GM12873 (cell line): ENCODE measurements at regions not wholly inside any gene's neighbourhood (a gene's known extent, or its start where the extent isn't known, plus 50 kb on each side); places are given as distances from the start of the nearest gene placed in this dataset.

Source experiments
- TF ChIP-seq, protein P1 (sequence below): IDR thresholded peaks from 2 replicates; pipeline ENCODE4 v1.5.1; 2012; ENCODE audit warnings: low read depth, mild to moderate bottlenecking, moderate library complexity, low read length, control low read depth; ENCODE audit not compliant: insufficient read depth; ENCODE audit errors: missing control alignments

DNA sequence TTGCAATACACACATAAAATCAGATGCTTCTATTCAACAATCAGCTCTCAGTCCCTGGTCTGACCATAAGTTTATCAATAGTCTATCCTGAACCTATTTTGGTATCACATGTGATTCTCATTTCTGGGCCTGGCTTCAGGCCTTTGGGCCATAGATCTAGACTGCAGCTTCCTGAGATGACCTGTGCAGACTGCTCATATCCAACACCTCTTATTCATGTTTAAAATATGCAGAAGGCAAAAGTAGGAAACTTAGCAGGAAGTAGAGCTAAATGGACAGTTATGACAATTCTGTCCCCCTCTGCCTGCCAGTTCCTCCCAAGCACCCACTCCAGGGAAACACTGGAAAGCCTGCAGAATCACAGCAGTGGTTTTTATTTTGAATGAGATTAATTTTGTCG, 53.3 kb downstream of the C7orf25 start:
- TF ChIP-seq, protein P1, sequence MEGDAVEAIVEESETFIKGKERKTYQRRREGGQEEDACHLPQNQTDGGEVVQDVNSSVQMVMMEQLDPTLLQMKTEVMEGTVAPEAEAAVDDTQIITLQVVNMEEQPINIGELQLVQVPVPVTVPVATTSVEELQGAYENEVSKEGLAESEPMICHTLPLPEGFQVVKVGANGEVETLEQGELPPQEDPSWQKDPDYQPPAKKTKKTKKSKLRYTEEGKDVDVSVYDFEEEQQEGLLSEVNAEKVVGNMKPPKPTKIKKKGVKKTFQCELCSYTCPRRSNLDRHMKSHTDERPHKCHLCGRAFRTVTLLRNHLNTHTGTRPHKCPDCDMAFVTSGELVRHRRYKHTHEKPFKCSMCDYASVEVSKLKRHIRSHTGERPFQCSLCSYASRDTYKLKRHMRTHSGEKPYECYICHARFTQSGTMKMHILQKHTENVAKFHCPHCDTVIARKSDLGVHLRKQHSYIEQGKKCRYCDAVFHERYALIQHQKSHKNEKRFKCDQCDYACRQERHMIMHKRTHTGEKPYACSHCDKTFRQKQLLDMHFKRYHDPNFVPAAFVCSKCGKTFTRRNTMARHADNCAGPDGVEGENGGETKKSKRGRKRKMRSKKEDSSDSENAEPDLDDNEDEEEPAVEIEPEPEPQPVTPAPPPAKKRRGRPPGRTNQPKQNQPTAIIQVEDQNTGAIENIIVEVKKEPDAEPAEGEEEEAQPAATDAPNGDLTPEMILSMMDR, result no peak

DNA sequence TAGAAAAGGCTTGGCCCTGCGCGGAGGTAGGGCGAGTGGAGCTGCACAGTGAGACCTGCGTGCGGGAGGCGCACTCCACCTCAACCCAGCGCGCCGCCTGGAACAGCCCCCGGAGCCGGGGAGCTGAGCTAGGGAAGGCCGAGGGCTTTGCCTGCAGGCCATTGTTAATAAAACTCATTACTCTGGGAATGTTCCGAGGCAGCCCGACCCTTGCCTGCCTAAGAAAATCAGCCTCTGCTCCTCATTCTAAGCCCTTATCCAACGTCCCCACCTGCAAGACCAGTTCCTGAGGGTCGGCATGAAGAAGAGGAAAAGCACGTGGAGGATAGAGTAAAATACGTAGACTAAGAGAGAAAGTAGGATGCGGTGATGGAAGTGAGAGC, 55.3 kb downstream of the C7orf25 start:
- TF ChIP-seq, protein P1, result no peak

DNA sequence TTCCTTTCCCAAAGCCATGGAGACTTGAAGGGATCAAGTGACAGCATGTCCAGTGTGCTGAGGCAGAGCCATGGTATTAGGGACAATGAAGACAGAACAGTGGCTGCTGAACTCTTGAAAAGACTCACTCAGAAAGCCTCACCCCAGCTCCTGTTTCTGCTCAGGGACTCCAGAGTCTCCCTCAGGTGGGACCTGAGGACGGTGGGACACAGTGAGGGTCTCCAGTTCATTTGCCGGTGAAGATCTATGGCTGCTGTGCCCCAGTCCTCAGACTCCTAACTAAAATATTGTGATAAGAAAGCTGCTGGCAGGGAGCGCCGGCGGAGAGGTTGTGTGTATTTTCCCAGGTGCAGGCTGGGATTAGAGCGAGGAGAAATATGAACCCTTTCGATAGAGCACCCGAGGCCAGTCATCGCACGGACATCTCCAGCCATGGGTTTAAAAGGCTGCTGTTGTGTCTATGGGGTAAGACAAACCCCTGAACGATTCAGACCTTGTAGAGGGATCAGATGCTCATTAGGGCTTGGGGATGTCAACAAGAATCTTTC, 57.2 kb downstream of the C7orf25 start:
- TF ChIP-seq, protein P1, result no peak

DNA sequence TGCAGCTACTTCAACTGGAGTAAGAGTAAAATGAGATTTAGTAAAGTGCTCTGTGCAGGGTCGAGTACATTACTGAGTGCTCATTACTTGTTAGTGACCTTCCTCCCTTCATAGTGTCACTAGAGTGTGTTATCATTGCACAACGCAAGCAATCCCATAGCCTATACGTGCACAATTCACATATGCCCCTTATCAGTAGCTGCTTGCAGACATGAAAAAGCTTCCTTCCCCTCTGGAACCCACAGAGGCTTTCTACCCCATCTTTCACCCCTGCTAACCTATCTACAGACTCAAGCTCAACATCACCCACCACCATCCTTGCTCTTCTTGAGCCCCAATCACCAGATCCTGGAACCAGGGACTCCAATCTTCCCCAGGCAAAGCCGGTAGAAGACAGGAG, 59.3 kb downstream of the C7orf25 start:
- TF ChIP-seq, protein P1, result no peak

DNA sequence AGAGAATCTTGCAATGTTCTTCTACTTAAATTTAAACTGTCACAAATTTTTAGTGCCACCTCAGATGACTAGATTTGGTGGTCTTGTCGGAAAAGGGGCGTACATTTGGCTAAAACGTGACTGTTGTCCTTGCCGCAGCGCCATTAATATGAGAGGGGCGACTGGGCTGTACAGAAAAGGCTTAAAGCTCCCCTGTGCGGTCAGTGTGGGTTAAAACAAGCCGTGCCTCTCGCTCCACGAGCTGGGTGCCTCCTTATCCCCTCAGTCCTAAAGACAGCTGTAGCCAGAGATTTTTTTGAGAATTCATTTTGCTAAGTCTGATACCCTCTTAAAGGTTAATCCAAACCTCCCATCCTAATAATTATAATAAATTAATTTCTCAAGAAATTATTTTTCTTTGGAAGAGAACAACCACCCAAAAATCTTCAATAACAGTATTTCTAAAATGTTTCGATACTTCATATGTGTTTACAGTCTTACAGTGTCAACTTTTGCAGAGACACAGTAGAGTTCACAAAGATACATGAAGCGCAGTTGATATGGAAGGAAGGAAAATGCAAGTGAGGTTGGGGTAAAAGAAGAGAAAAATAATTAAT, 68.6 kb downstream of the C7orf25 start:
- TF ChIP-seq, protein P1, result peak; percentile 59

DNA sequence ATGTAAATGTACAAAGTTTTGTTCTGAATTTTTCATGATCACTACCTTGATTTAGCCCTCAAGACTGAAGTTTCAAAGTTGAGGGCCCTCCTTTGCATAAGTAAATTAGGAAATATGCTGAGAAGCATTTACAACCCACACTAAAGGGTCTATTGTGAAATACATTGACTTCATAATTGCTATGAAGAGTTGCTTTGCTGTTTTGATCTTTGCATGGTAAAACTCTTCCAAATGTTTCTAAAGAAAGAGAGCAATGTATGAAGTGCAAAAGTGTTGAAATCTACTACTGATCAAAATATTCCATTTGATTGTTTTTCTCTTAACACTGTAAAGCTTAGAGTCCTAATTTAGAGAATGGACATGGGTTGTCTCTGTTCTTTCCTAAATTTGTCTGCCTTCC, 77.2 kb downstream of the C7orf25 start:
- TF ChIP-seq, protein P1, result no peak

DNA sequence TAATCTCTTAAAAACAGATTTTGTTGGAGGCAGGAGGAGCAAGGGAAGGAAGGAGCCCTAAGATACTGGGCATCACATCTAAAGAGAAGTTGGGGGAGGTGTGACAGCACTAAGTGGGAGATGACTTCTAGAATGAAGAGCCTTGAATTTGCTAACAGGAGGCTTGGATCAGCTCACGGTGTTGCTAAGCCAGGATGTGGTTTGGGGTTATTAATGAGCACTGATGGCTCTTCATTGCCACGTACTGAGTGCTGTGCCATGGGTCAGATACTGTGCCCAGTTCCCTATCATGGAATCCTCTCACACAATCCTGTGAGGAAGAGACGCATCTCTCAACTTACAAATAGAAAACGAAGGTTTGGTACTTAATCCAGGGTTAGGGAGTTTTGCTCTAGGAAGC, 78.5 kb downstream of the C7orf25 start:
- TF ChIP-seq, protein P1, result no peak
